H7 (cell line): ENCODE measurements at regions not wholly inside any gene's neighbourhood (a gene's known extent, or its start where the extent isn't known, plus 50 kb on each side); places are given as distances from the start of the nearest gene placed in this dataset.
"Not testable (repeated sequence)": the region's sequence is repeated elsewhere in the genome, so short reads cannot be mapped to it uniquely, and the experiment has no call there.

Experiments used
- DNase-seq: peaks from one replicate; pipeline ENCODE4 v3.0.0; 2012
- H3K27me3 ChIP-seq: 2 replicates; pipeline ENCODE4 v1.6.0; 2011; ENCODE audit warnings: mild to moderate bottlenecking, low read length; ENCODE audit not compliant: control insufficient read depth, insufficient read depth
- H3K36me3 ChIP-seq: replicated peaks from 2 replicates; pipeline ENCODE4 v1.5.1; 2011; ENCODE audit warnings: low read length; ENCODE audit not compliant: control insufficient read depth, insufficient read depth
- H3K4me3 ChIP-seq: 2 replicates; pipeline ENCODE4 v1.5.1; 2011; ENCODE audit warnings: low read depth, mild to moderate bottlenecking, control low read depth, low read length, moderate library complexity; ENCODE audit not compliant: insufficient read depth

GRCh38 chr12:124676714-124677462 lies 109.5 kb upstream of the NCOR2 start:
- Histone ChIP-seq H3K4me3 (no peak overlapping the region), H3K27me3 (no peaks in the 10 kb centered on the region), H3K36me3 (no peaks in the 10 kb centered on the region)
- DNase-seq: peak; percentile 75

DNA sequence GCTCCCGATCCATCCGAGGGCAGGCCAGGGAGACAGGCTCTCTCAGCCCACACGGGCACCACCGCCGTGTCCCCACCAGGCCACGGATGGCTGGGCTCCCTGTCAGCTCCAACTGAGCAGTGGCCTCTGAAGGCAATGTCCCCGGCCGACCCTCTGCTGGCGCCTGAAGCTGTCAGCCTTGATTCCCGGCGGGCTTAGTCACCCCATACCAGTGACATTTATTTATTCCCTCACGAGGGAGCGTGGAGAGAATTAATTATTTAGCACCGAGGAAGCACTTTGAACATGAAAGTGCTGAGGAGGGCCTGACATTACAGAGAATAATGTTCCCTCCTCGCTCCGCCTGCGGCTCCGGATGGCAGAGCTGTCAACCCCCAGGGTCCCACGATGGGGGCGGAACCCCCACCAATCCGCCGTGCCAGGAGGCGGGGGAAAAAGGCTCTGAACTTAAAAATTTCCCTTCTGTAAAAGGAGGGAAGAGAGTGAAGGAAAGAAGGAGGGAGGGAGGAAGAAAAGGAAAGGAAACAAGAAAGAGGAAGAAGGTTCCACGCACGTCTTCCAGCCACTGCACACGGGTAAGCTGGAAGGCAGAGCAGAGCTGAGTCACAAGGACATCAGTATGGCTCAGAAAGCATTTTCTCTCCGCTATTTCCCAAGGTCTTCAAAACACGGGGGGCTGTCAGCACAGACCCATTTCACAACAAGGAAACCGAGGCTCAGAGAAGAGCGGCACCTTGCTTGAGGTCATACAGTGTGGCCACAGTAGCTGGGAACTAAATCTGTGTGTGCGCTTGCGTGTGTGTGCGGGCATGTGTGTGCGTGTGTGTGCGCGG lies 108.7 kb upstream of the NCOR2 start:
- no peaks in the 10 kb centered on the region for H3K36me3 ChIP-seq
- H3K4me3 ChIP-seq: no peak overlapping the region
- H3K27me3 ChIP-seq: no peaks in the 10 kb centered on the region
- DNase-seq: peak; percentile 61

DNA sequence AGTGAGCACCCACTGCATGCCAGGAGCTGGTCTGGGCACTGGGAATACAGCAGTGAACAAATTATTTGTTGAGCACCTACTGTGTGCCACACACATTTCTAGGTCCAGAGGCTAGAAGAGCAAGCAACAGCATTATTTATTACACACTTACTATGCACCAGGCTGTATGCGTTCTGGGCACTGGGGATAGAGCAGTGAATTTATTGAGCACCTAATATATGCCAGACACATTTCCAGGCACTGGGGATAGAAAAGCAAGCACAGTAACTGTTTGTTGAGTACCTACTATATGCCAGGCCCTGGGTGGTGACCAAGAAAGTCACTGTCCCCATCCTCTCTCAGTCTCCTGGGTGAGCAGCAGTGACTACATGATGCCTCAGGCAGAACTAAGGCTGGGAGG lies 107.5 kb upstream of the NCOR2 start:
- no peak for DNase-seq
- H3K4me3 ChIP-seq: no peak overlapping the region
- no peaks in the 10 kb centered on the region for H3K27me3 ChIP-seq
- H3K36me3 ChIP-seq: no peaks in the 10 kb centered on the region

DNA sequence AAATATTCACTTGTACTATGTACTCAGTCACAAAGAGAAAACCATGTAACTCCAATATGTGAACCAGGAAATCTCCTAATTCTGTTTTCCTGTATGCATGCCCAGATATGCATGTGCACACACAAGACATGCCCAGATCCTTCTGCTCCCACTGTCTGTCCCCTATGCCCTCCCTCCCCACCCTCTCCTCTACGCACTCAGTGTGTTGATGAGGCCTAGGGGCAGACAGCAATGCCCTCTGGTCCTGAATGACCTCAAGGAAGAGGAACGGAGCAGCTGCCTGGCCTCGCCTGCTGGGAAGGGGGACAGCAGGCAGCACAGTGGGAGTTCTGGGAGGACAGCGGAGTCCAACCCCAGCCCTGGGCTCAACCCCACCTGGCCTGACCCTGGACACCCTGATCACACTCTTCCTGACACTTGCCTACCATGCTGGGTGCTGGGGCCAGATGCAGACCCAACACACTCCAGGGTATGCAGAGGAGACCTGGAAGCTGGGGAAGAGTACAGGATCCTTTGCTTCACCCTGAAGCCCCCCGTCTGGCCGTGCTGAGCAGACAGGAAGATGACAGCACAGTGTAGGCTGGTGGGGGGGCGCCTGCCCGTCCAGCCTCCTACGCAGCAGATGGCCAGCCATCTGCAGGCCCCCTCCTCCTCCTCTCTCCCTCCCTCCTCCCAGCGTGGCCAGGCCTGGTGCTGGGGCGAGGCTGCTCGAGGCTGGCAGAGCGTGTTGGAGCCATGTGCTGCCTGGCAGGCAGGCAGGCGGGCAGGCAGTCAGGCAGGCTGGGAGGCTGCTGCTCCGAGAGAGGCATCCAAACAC lies 106.6 kb upstream of the NCOR2 start:
- H3K27me3 ChIP-seq: no peaks in the 10 kb centered on the region
- no peak for DNase-seq
- H3K4me3 ChIP-seq: no peak overlapping the region
- no peaks in the 10 kb centered on the region for H3K36me3 ChIP-seq

- H3K27me3 ChIP-seq, H3K36me3 ChIP-seq, H3K4me3 ChIP-seq, DNase-seq: not testable (repeated sequence)
Measured at GRCh38 chr12:124669271-124669721, 101.9 kb upstream of the NCOR2 start.

DNA sequence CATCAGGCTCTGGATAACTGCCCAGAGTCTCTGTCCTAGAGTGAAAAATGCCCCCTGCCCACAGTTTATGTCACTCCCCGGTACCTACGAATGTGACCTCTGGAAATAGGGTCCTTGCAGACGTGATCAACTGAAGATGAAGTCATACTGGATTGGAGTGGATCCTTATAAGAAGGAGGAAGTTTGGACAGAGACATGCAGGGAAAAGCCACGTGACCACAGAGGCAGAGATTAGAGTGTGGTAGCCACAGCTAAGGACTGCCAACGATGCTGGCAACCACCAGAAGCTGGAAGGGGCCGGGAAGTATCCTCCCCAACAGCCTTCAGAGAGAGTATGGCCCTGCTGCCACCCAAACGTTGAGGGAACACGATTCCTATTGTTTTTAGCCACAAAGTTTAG lies 101.2 kb upstream of the NCOR2 start:
- no peak for DNase-seq

DNA sequence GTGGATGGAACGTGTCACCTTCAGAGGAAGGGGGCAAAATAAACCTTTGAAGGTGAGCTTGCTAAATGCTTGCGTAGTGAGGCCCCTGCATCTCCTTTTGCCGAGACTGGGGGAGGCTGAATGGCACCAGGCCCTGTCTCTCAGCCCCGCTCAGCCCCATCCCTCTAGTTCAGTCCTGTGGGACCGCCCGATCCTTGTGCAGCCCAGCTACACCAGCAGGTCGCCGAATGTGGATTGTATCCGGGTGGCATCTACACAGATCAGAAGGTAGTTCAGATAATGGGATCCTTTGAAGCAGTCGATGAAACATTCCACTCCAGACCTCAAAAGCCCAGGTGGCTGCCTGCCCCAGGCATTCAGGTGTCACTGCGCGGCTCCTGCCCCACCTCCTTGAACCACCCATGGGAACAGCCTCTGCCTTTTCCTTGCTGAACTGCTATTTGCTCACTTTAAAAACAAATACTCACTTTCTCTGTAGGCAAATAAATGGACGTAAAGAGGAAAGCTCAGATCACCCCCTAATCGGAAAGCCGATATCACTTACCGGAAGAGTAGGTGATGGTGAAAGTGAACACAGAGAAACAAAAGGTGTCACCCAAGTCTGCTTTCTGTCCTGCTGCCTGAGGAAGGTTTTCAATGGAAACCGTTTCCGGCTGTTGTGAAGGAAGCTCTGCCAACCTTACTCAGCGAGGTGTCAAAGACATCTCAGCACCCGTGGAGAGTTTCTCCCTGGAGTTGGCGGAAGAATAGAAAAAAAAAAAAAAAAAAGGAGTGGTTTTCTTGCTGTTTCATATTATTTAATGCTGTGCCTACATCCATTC lies 100.3 kb upstream of the NCOR2 start:
- Histone ChIP-seq H3K27me3 (no peaks in the 10 kb centered on the region), H3K36me3 (no peaks in the 10 kb centered on the region), H3K4me3 (no peak overlapping the region)
- DNase-seq: no peak

More for the DNA sequence above, 101.2 kb upstream of the NCOR2 start:
- no peak overlapping the region for H3K4me3 ChIP-seq
- no peaks in the 10 kb centered on the region for H3K27me3 ChIP-seq
- H3K36me3 ChIP-seq: no peaks in the 10 kb centered on the region

GRCh38 chr12:124666722-124667259 lies 99.4 kb upstream of the NCOR2 start:
- no peak overlapping the region for H3K4me3 ChIP-seq
- no peaks in the 10 kb centered on the region for H3K27me3 ChIP-seq
- DNase-seq: no peak
- no peaks in the 10 kb centered on the region for H3K36me3 ChIP-seq

DNA sequence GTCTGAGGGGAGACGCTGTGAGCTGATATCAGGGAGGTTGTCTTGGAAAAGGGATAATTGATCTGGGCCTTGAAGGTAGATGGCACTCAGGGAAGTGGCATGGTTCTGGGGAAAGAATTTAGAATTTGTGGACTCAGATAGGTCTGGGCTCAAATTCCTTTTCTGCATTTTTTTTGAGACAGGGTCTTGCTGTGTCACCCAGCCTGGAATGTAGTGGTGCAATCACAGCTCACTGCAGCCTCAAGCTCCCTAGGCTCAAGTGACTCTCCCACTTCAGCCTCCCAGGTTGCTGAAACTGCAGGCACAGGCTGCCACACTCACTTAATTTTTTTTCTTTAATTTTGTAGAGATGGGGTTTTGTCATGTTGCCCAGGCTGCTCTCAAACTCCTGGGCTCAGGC lies 98.1 kb upstream of the NCOR2 start:
- Histone ChIP-seq H3K4me3 (no peak overlapping the region), H3K36me3 (no peaks in the 10 kb centered on the region), H3K27me3 (no peaks in the 10 kb centered on the region)
- no peak for DNase-seq

GRCh38 chr12:124664395-124665111 lies 97.1 kb upstream of the NCOR2 start:
- Histone ChIP-seq H3K4me3 (no peak overlapping the region), H3K27me3 (no peaks in the 10 kb centered on the region), H3K36me3 (no peaks in the 10 kb centered on the region)
- DNase-seq: no peak

- Histone ChIP-seq H3K36me3 (no peaks in the 10 kb centered on the region), H3K4me3 (no peak overlapping the region), H3K27me3 (no peaks in the 10 kb centered on the region)
- DNase-seq: peak; percentile 65
Measured at GRCh38 chr12:124663771-124664366, 96.5 kb upstream of the NCOR2 start.

DNA sequence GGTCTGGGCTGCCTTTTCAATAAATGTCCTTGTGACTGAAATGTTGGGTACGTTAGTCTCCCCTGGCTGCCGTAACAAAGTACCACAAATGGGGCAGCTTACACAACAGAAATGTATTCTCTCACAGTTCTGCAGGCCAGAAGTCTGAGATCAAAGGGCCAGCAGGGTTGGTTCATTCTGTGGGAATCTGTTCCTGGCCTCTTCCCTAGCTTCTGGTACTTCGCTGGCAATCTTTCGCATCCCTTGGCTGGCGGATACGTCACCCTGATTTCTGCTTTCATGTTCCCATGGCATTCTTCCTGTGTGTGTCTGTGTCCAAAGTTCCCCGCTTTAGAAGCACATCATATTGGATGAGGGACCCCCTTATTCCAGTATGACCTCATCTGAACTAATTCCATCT lies 95.8 kb upstream of the NCOR2 start:
- DNase-seq: no peak
- Histone ChIP-seq H3K4me3 (no peak overlapping the region), H3K27me3 (no peaks in the 10 kb centered on the region), H3K36me3 (no peaks in the 10 kb centered on the region)

GRCh38 chr12:124661341-124661740 lies 93.9 kb upstream of the NCOR2 start:
- Histone ChIP-seq H3K36me3 (no peaks in the 10 kb centered on the region), H3K27me3 (no peaks in the 10 kb centered on the region), H3K4me3 (no peak overlapping the region)
- DNase-seq: peak; percentile 60
